Mesenchymal stem cell (in vitro differentiated cells and primary cell): ENCODE measurements at regions not wholly inside any gene's neighbourhood (a gene's known extent, or its start where the extent isn't known, plus 50 kb on each side); places are given as distances from the start of the nearest gene placed in this dataset.

ENCODE experiments used
- DNase-seq: peaks from one replicate; pipeline ENCODE4 v3.0.0-alpha.2; 2013
- H2AFZ ChIP-seq: one replicate; pipeline ENCODE4 v1.6.1; 2013; ENCODE audit warnings: low read depth, mild to moderate bottlenecking, control low read depth, inconsistent platforms, low read length, moderate library complexity
- H2AK5ac ChIP-seq: 2 replicates; pipeline ENCODE4 v1.6.1; 2013; ENCODE audit warnings: low read length, moderate library complexity, mild to moderate bottlenecking, inconsistent platforms; ENCODE audit not compliant: severe bottlenecking
- H2BK120ac ChIP-seq: one replicate; pipeline ENCODE4 v1.6.1; 2013; ENCODE audit warnings: low read depth, mild to moderate bottlenecking, inconsistent platforms, low read length, moderate library complexity
- H2BK12ac ChIP-seq, 2 experiments: one replicate each; pipeline ENCODE4 v1.6.1; 2013; ENCODE audit warnings: inconsistent platforms in 2 of 2, low read length in 2 of 2, mild to moderate bottlenecking in 2 of 2, moderate library complexity in 2 of 2, control low read depth in 1 of 2
- H2BK15ac ChIP-seq: one replicate; pipeline ENCODE4 v1.6.1; 2013; ENCODE audit warnings: mild to moderate bottlenecking, low read depth, inconsistent platforms; ENCODE audit not compliant: poor library complexity, severe bottlenecking
- H2BK5ac ChIP-seq: 2 replicates; pipeline ENCODE4 v1.6.1; 2013; ENCODE audit warnings: low read depth, mild to moderate bottlenecking, low read length, control low read depth, inconsistent platforms; ENCODE audit not compliant: poor library complexity, severe bottlenecking
- H3K14ac ChIP-seq, 2 experiments: one replicate each; pipeline ENCODE4 v1.6.1; 2013; ENCODE audit warnings: inconsistent platforms in 2 of 2, low read length in 2 of 2, control low read depth in 1 of 2, mild to moderate bottlenecking in 1 of 2, moderate library complexity in 1 of 2
- H3K18ac ChIP-seq, 2 experiments: one replicate each; pipeline ENCODE4 v1.6.1; 2013; ENCODE audit warnings: inconsistent platforms in 2 of 2, low read length in 2 of 2, control low read depth in 1 of 2, low read depth in 1 of 2, mild to moderate bottlenecking in 1 of 2
- H3K23ac ChIP-seq, 2 experiments: one replicate each; pipeline ENCODE4 v1.6.1; 2013; ENCODE audit warnings: inconsistent platforms in 2 of 2, low read length in 2 of 2, mild to moderate bottlenecking in 2 of 2, moderate library complexity in 2 of 2, control low read depth in 1 of 2
- H3K27ac ChIP-seq: 2 replicates; pipeline ENCODE4 v1.5.1; 2013; ENCODE audit warnings: mild to moderate bottlenecking, moderate library complexity, low read length, control low read depth, inconsistent platforms; ENCODE audit not compliant: poor library complexity, severe bottlenecking
- H3K27me3 ChIP-seq, 2 experiments: 2 replicates each; pipeline versions ENCODE4 v1.6.1 to v1.7.0; 2013; ENCODE audit warnings: low read length in 2 of 2, mild to moderate bottlenecking in 2 of 2, moderate library complexity in 2 of 2, control low read depth in 1 of 2, inconsistent platforms in 1 of 2; ENCODE audit not compliant: control insufficient read depth in 1 of 2, insufficient read depth in 1 of 2
- H3K36me3 ChIP-seq, 2 experiments: 2 replicates each; pipeline versions ENCODE4 v1.6.1 to v1.7.0; 2013; ENCODE audit warnings: low read length in 2 of 2, control low read depth in 1 of 2, inconsistent platforms in 1 of 2, low read depth in 1 of 2, mild to moderate bottlenecking in 1 of 2; ENCODE audit not compliant: insufficient read depth in 2 of 2, control insufficient read depth in 1 of 2
- H3K4ac ChIP-seq, 2 experiments: one replicate each; pipeline ENCODE4 v1.6.1; 2013; ENCODE audit warnings: inconsistent platforms in 2 of 2, low read length in 2 of 2, mild to moderate bottlenecking in 2 of 2, moderate library complexity in 2 of 2, control low read depth in 1 of 2, low read depth in 1 of 2
- H3K4me1 ChIP-seq: 2 replicates; pipeline ENCODE4 v1.6.1; 2013; ENCODE audit warnings: low read depth, low read length, control low read depth; ENCODE audit not compliant: control insufficient read depth, insufficient read depth
- H3K4me2 ChIP-seq: 2 replicates; pipeline ENCODE4 v1.6.1; 2013; ENCODE audit warnings: low read length, mild to moderate bottlenecking, inconsistent platforms; ENCODE audit not compliant: poor library complexity, severe bottlenecking
- H3K4me3 ChIP-seq, 2 experiments: 2 replicates each; pipeline versions ENCODE4 v1.5.1 to v1.7.0; 2013; ENCODE audit warnings: low read length in 2 of 2, mild to moderate bottlenecking in 2 of 2, control low read depth in 1 of 2, low read depth in 1 of 2; ENCODE audit not compliant: insufficient read depth in 1 of 2
- H3K79me1 ChIP-seq: replicated peaks from 2 replicates; pipeline ENCODE4 v1.6.1; 2013; ENCODE audit warnings: mild to moderate bottlenecking, control low read depth, low read length, inconsistent platforms; ENCODE audit not compliant: poor library complexity, severe bottlenecking
- H3K9ac ChIP-seq: 2 replicates; pipeline ENCODE4 v1.7.0; 2013; ENCODE audit warnings: mild to moderate bottlenecking, low read length, moderate library complexity
- H3K9me3 ChIP-seq: 2 replicates; pipeline ENCODE4 v1.7.0; 2013; ENCODE audit warnings: mild to moderate bottlenecking, low read length; ENCODE audit not compliant: control insufficient read depth
- H4K8ac ChIP-seq: one replicate; pipeline ENCODE4 v1.6.1; 2013; ENCODE audit warnings: inconsistent platforms, mild to moderate bottlenecking, low read length, moderate library complexity
- H4K91ac ChIP-seq: one replicate; pipeline ENCODE4 v1.6.1; 2013; ENCODE audit warnings: mild to moderate bottlenecking, low read length, inconsistent platforms
- WGBS: methylation state at CpG from one replicate; pipeline ENCODE4 v1.1.7; 2013; ENCODE audit warnings: mixed read lengths; 5-methylcytosine and 5-hydroxymethylcytosine counted together

DNA sequence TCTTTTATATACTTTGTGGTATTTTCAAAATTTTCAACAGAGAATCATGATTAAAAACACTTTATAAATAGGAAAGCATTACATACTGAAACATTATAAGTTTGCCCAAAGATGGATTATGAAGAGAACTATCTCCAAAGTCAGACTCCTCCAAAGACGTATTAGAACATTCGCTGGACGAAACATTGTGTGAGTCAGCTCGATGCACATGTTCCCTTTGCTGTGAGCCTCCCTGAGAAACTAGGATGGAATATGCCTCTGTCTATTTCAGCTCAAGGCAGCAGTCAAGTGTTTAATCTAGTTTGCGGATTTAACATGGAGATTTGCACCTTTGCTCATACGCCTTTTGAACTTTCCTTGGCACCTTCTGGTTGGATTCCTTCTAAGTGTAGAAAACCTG is 92.2 kb upstream of the NCKAP5 start:
- H3K14ac ChIP-seq, result no peak overlapping the region
- H3K36me3 ChIP-seq, result no peaks in the 10 kb centered on the region
- no peak overlapping the region for H2AK5ac ChIP-seq
- H3K4me1 ChIP-seq, result peaks cover 4% of the 10 kb centered on the region
- no peaks in the 10 kb centered on the region for H3K79me1 ChIP-seq
- no peaks in the 10 kb centered on the region for H3K27me3 ChIP-seq
- 91% methylated on average over 6 of the region's 6 CpGs for WGBS
- H3K9ac ChIP-seq, result no peak overlapping the region
- H3K4ac ChIP-seq, result no peak overlapping the region
- no peak overlapping the region for H3K4me3 ChIP-seq
- H3K27ac ChIP-seq, result no peak overlapping the region
- DNase-seq, result no peak
- H4K91ac ChIP-seq, result no peak overlapping the region
- no peaks in the 10 kb centered on the region for H3K9me3 ChIP-seq
- H2BK5ac ChIP-seq, result no peak overlapping the region
- H2BK120ac ChIP-seq, result no peak overlapping the region
- H2AFZ ChIP-seq, result no peak overlapping the region
- no peak overlapping the region for H2BK12ac ChIP-seq
- no peak overlapping the region for H3K4me2 ChIP-seq
- no peak overlapping the region for H3K18ac ChIP-seq
- H4K8ac ChIP-seq, result no peak overlapping the region
- H3K23ac ChIP-seq, result no peak overlapping the region
- no peak overlapping the region for H2BK15ac ChIP-seq

GRCh38 chr2:133661392-133661791 is 93.1 kb upstream of the NCKAP5 start:
- Histone ChIP-seq H2BK15ac (no peak overlapping the region), H3K36me3 (no peaks in the 10 kb centered on the region), H2BK120ac (no peak overlapping the region), H3K4me3 (no peak overlapping the region), H2BK5ac (no peak overlapping the region), H3K9ac (no peak overlapping the region), H3K27me3 (no peaks in the 10 kb centered on the region), H2AFZ (no peak overlapping the region), H2BK12ac (no peak overlapping the region), H3K23ac (no peak overlapping the region), H3K4ac (no peak overlapping the region), H3K14ac (no peak overlapping the region), H3K27ac (no peak overlapping the region), H4K8ac (no peak overlapping the region), H3K9me3 (no peaks in the 10 kb centered on the region), H4K91ac (no peak overlapping the region), H3K4me1 (peaks cover 4% of the 10 kb centered on the region), H3K79me1 (no peaks in the 10 kb centered on the region), H2AK5ac (no peak overlapping the region), H3K4me2 (no peak overlapping the region), H3K18ac (no peak overlapping the region)
- DNase-seq, result no peak
- 95% methylated on average over 4 of the region's 4 CpGs for WGBS

- DNase-seq, result no peak
- peaks cover 32% of the 10 kb centered on the region for H3K9me3 ChIP-seq
- no peaks in the 10 kb centered on the region for H3K4me1 ChIP-seq
- H3K14ac ChIP-seq, result no peak overlapping the region
- no peak overlapping the region for H2BK15ac ChIP-seq
- H3K36me3 ChIP-seq, result no peaks in the 10 kb centered on the region
- H2BK12ac ChIP-seq, result no peak overlapping the region
- H3K4me3 ChIP-seq, result peak overlapping the region in 1 of 2 experiments; percentile 21
- no peak overlapping the region for H3K4me2 ChIP-seq
- no peak overlapping the region for H3K18ac ChIP-seq
- H4K91ac ChIP-seq, result no peak overlapping the region
- H3K79me1 ChIP-seq, result no peaks in the 10 kb centered on the region
- H3K27me3 ChIP-seq, result no peaks in the 10 kb centered on the region
- no peak overlapping the region for H4K8ac ChIP-seq
- peak overlapping the region; percentile 55 for H3K9ac ChIP-seq
- WGBS, result no CpG with 5 or more reads among the region's 1 CpG
- no peak overlapping the region for H3K27ac ChIP-seq
- no peak overlapping the region for H2BK120ac ChIP-seq
- no peak overlapping the region for H3K4ac ChIP-seq
- H3K23ac ChIP-seq, result no peak overlapping the region
- H2BK5ac ChIP-seq, result no peak overlapping the region
- no peak overlapping the region for H2AFZ ChIP-seq
- no peak overlapping the region for H2AK5ac ChIP-seq
Observed at GRCh38 chr2:133666621-133667020, 98.4 kb upstream of the NCKAP5 start.

GRCh38 chr2:133667085-133667484 is 98.8 kb upstream of the NCKAP5 start:
- Histone ChIP-seq H3K14ac (no peak overlapping the region), H3K4ac (no peak overlapping the region), H3K27ac (no peak overlapping the region), H3K4me2 (no peak overlapping the region), H3K9me3 (peaks cover 32% of the 10 kb centered on the region), H4K8ac (no peak overlapping the region), H2BK5ac (no peak overlapping the region), H2AK5ac (no peak overlapping the region), H3K18ac (no peak overlapping the region), H3K4me3 (peak overlapping the region in 1 of 2 experiments; percentile 21), H4K91ac (no peak overlapping the region), H3K27me3 (no peaks in the 10 kb centered on the region), H3K36me3 (no peaks in the 10 kb centered on the region), H2BK120ac (no peak overlapping the region), H3K79me1 (no peaks in the 10 kb centered on the region), H3K4me1 (no peaks in the 10 kb centered on the region), H2BK12ac (no peak overlapping the region), H2BK15ac (no peak overlapping the region), H3K23ac (no peak overlapping the region), H3K9ac (peak overlapping the region; percentile 55), H2AFZ (no peak overlapping the region)
- DNase-seq, result peak; percentile 65
